Renal cortical epithelial cell (primary cell): ENCODE measurements at regions not wholly inside any gene's neighbourhood (a gene's known extent, or its start where the extent isn't known, plus 50 kb on each side); places are given as distances from the start of the nearest gene placed in this dataset.

ENCODE experiments used
- DNase-seq: peaks from one replicate; pipeline ENCODE4 v3.0.0-alpha.2; 2011; ENCODE audit warnings: low read depth

- no peak for DNase-seq
Observed at GRCh38 chr5:167012123-167013034, 1279.1 kb upstream of the WWC1 start.

GRCh38 chr5:167014401-167015056 is 1276.9 kb upstream of the WWC1 start:
- no peak for DNase-seq

- DNase-seq = no peak
Observed at GRCh38 chr5:167020418-167020817, 1271.0 kb upstream of the WWC1 start.

GRCh38 chr5:167029488-167029887 is 1262.0 kb upstream of the WWC1 start:
- no peak for DNase-seq

- DNase-seq = no peak
Observed at GRCh38 chr5:167030500-167031120, 1260.8 kb upstream of the WWC1 start.

- no peak for DNase-seq
Observed at GRCh38 chr5:167036585-167036984, 1254.9 kb upstream of the WWC1 start.

- peak; percentile 63 for DNase-seq
Observed at GRCh38 chr5:167049043-167049663, 1242.3 kb upstream of the WWC1 start.

- no peak for DNase-seq
Observed at GRCh38 chr5:167049771-167050567, 1241.5 kb upstream of the WWC1 start.

GRCh38 chr5:167050568-167051401 is 1240.7 kb upstream of the WWC1 start:
- DNase-seq = no peak

GRCh38 chr5:167051402-167051768 is 1240.1 kb upstream of the WWC1 start:
- no peak for DNase-seq

- DNase-seq = no peak
Observed at GRCh38 chr5:167052791-167053190, 1238.7 kb upstream of the WWC1 start.

GRCh38 chr5:167057665-167058064 is 1233.8 kb upstream of the WWC1 start:
- no peak for DNase-seq

GRCh38 chr5:167061695-167062094 is 1229.8 kb upstream of the WWC1 start:
- no peak for DNase-seq

GRCh38 chr5:167063116-167063515 is 1228.3 kb upstream of the WWC1 start:
- DNase-seq = no peak

GRCh38 chr5:167063788-167064187 is 1227.7 kb upstream of the WWC1 start:
- no peak for DNase-seq

- DNase-seq = no peak
Observed at GRCh38 chr5:167064198-167064776, 1227.2 kb upstream of the WWC1 start.

GRCh38 chr5:167065794-167066193 is 1225.7 kb upstream of the WWC1 start:
- DNase-seq = peak; percentile 2

- no peak for DNase-seq
Observed at GRCh38 chr5:167071981-167072610, 1219.3 kb upstream of the WWC1 start.

GRCh38 chr5:167081561-167081960 is 1209.9 kb upstream of the WWC1 start:
- no peak for DNase-seq

GRCh38 chr5:167096816-167097215 is 1194.6 kb upstream of the WWC1 start:
- DNase-seq = no peak
